ENCODE measurements at regions not wholly inside any gene's neighbourhood (a gene's known extent, or its start where the extent isn't known, plus 50 kb on each side); places are given as distances from the start of the nearest gene placed in this dataset.
"Not testable (repeated sequence)": the region's sequence is repeated elsewhere in the genome, so short reads cannot be mapped to it uniquely, and the experiment has no call there.

- no peak for DNase-seq
Observed at GRCh38 chr10:64134676-64135075, 613.5 kb downstream of the REEP3 start.

- DNase-seq: no peak
Observed at GRCh38 chr10:64142395-64142794, 621.2 kb downstream of the REEP3 start.

- DNase-seq: no peak
Observed at GRCh38 chr10:64148607-64149006, 627.4 kb downstream of the REEP3 start.

- no peak for DNase-seq
Observed at GRCh38 chr10:64156166-64156565, 635.0 kb downstream of the REEP3 start.

DNA sequence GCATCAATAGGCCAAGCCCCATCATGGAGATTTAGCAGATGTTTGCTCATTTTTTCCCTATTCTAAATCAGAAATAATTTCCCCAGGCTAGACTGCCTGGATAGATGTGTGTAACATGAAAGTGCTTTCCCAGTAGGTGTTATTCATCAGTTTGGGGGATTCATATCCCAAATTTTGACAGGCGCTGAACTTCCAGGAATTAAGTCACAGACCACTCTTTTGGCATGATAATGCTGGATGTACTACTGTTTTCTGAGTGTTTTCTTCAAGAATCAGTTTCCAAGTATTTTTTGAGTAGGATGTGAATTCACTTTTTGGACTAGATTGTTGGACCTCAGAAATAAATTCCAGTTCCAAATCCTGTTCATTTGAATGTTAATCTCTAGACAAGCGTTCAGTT, 637.4 kb downstream of the REEP3 start:
- no peak for DNase-seq

DNA sequence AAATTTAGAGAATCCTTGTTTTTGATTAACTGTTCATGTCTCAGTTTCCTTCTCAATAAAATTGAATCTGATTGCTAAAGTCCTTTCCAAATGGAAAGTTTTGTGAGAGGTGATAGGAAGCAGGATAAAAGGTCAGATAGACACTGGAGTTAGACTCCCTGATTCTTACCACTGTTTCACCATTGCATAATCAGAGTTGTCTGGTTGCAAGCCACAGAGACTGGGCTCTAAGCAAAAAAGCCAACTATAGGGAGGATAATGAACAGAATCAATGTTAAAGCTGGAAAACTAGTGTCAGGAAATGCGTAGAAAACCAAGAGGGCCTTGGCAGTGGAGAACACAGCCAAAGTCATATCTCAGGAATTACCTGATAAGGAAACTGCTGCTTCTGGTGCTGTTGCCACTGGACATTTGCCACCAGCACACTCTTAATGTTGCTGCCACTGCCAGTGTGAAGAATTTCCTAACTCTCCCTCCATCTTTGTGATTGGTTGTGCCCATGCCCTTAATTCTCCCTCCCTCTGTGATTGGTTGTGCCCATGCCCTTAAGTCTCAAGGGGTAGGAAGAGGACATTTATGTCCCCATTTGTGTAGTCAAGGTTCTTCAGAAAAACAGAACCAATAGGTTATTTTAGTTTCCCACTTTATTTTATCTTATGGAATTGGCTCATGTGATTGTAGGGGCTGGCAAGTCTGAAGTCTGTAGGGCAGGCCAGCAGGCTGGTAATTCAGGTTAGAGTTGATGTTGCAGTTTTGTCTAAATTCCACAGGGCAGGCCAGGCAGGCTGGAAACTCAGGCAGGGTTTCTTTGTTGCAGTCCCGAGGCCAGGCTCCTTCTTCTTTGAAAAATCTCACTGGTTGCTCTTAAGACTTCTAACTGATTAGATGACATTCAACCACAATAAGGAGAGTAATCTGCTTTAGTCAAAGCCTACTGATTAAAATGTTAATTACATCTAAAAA, 639.0 kb downstream of the REEP3 start:
- DNase-seq: no peak

DNA sequence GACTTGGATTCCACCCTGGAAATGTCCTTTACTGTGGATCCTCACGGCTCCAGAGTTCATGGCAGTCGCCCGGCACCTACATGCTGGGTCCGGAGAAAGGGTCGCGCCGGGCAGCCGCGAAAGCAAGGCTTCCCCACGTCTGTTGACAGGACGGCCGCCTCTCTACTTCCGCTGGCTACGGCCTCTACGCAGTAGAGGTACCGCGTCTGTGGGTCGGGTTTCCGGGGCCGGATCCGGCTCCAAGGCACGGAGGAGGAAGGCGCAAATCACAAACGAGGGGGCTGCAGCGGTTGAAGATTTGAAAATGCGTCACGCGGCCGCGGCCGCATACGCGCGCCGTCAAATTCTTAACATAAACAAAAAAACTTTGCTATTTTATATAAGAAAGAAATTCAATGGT, 649.6 kb downstream of the REEP3 start:
- no peak for DNase-seq

GRCh38 chr10:64173826-64174225, 652.6 kb downstream of the REEP3 start:
- DNase-seq: no peak

GRCh38 chr10:64174666-64175255, 653.6 kb downstream of the REEP3 start:
- no peak for DNase-seq

DNA sequence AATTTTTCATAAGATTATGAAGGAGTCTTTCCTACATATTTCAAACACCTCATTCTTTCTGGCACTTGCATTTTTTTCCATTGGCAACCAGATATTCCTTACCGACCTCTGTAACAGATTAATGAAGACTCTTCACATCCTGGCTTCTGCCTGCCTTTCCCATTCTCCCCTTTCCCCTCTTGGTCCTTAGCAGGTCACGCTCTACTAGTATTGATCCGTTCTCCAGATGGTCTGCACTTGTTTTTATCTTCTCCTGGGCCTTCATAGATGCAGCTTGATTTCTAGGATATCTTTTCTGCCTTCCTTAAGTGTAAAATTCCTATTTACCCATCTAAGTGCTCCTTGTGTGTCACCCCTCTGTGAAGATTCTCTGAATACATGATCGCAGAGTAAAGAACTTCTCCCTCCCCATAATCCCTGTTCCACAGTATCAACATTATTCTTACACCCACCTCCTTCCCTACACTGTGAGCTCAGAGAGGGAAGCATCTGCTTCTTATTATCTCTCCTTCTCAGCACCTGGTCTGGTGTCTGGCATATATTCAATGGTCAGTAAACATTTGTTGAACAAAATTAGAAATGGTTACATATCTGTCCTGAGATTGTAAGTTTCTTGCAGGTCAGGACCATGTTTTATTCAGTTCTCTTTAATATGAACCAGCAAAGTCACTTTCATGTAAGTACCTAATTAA, 654.2 kb downstream of the REEP3 start:
- DNase-seq: no peak

DNA sequence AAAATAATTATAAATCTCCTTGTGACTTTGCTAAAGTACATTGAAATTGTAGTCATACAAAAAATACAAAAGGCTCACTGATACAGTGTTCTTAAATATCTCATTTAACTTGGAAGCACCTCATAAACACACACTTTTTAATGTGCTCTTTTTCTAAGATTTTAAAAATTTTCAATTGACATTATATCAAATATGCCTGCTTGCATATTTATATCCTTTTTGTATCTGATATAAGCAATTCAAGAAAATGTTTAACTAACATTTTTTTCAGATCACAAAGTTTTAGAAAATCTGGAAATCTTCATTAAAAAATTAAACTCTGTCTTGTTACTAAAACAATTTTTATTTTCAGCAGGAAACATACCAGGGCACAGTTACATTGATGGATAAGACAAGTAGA, 661.5 kb downstream of the REEP3 start:
- DNase-seq: no peak

- no peak for DNase-seq
Observed at GRCh38 chr10:64191286-64191685, 670.1 kb downstream of the REEP3 start.

- DNase-seq: no peak
Observed at GRCh38 chr10:64196638-64197315, 675.6 kb downstream of the REEP3 start.

DNA sequence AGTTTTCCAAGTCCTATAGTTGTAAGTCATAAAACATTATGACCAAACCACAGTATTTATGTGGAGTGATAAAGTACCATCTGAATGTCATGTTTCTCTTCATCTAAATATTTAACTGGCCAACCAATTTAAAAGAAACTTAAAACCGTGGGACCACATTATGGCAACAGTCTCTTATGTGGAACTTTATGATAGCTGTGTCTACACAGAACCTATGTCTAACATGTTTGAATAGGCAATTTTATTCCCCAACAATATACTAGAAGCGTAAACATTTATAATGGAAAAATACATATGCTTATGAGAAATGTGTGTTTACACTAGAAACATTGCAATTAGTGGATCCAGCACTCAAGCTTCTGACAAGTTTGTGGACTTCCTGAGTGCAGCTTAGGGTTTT, 680.7 kb downstream of the REEP3 start:
- no peak for DNase-seq

DNA sequence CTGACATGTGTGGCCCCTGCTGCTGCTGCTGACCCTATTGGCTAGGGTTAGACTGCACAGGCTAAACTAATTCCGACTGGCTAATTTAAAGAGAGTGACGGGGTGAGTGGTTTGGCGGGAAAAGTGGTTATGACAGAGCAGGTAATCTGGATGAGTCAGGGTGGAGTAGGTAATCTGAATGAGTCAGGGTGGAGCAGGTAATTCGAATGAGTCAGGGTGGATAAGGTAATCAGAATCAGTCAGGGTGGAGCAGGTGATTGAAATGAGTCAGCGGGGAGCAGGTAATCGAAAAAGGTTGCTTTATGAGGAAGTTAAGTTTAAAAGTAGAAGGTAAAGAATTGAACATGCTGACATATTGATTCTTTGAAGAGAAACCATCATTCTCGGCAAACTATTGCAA, 683.3 kb downstream of the REEP3 start:
- DNase-seq: not testable (repeated sequence)

- DNase-seq: no peak
Observed at GRCh38 chr10:64206409-64206808, 685.2 kb downstream of the REEP3 start.

DNA sequence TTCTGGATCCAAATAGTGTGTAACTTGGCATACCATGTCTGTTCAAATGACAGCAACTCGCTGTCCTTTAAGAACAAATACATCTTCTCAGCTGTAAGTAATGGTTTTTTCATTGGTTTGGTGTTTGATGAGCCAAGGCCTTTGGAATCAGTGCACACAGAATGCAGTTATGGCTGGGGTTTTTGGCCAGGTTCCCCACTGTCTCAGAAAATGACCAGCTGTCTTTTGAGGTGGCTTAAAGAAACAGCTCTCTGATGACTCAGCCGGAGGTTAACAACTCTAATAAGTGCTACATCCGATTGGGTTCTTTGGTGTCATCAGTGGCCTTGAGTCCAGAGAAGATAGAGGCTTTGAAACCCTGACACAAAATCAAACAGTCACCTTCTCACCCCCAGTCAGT, 688.4 kb downstream of the REEP3 start:
- no peak for DNase-seq

DNA sequence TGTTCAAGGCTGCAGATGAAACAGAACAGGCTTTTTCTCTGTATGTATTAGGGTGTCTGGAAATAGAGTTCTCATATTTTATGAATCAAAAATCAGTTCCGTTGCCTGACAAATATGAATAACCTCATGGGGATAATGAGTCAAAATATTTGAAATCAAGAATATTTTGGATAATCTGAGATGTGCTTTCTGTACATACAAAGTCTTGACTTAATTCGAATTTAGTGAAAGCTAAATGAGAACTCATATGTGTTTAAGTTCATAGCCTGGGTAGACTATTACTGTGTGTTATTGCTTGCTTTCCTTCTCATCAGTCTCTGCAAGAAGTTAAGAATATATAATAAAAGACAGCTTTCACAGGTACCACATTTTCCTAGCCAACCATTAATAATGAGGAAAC, 689.0 kb downstream of the REEP3 start:
- no peak for DNase-seq

- DNase-seq: no peak
Observed at GRCh38 chr10:64211466-64211865, 690.3 kb downstream of the REEP3 start.

DNA sequence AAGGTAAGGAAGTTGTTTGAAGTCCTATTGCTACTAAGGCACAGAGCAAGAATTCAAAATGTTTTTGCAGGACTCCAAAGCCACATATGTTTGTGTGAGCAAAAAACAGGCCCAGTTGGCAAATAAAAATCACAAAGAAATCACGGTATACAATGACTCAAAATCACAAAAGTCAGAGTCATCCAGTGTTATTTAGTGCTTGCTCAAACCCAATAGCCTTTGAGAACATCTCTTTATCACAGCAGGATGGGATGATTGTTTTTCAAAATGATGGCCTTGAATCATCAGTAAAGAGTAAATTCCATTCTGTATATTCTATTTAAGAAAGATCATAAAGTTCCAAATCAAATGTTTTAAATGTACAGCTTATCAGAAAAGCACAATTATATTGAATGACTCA, 693.9 kb downstream of the REEP3 start:
- DNase-seq: no peak

- no peak for DNase-seq
Observed at GRCh38 chr10:64219271-64220025, 698.2 kb downstream of the REEP3 start.

DNA sequence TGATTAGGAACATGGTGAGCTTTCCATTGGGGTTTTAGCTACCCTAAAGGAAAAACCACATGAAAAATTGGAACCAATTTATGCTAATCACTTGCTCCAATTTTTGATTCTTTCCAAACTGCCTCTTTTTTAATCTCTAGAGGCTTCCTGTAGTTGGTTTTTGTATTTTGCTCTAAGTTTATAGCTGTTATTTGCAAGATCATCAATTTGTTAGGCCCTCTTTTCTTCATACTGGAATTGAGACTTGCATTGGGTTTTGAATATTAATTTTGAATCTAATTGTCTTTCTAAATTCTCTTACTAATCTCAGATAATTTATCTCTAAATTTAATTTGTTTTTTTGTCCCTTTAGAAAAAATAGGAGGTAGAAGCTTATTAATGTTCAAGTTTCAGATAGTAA, 713.3 kb downstream of the REEP3 start:
- no peak for DNase-seq

DNA sequence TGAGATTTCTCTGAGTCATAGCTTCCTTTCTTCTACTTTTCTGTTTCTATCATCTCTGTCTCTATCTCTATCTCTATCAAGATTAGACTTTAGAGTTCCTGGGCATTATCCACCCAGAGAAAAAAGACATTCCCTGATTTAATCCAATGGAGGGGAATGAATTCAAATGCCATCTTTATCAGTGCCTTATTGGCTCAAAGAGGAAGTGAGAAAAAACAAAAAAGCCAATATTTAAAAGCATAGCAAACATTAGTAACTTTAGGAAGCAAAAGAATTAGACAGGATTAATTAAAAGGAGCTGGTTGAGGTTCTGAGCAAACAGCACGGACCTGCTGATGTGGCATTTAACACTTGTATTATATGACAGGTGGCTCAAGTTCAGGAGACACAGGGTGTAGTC, 736.5 kb downstream of the REEP3 start:
- DNase-seq: no peak

All from suppressor macrophage treated with lipopolysaccharide for 4 hours (primary cell).